DMS79 (cell line): ENCODE measurements at regions not wholly inside any gene's neighbourhood (a gene's known extent, or its start where the extent isn't known, plus 50 kb on each side); places are given as distances from the start of the nearest gene placed in this dataset.

Source experiments
- DNase-seq: peaks from one replicate; lab custom pipeline; 2025; lab: John Stamatoyannopoulos, UW

- no peak for DNase-seq
Observed at GRCh38 chr15:29320420-29320819, 50.8 kb upstream of the NSMCE3 start.

DNA sequence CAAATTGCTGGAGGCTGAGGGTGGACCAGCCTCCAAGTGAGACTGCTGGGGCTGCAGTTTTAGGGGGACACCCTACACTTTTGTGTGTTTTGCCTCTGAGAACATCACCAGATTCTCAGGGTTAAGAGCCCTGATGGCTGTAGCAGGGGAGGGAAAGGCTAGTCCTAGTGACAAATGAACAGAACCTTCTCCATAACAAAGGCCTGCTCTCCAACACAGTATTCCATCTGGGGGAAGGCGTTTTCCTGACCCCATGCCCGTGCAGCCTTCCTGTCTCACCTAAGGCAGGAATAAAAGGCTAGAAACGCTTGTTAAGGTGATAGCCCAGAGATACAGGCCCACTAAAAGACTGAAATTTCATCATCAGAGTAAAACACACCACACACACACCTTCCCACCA is 50.2 kb upstream of the NSMCE3 start:
- DNase-seq, result no peak
